ENCODE measurements at regions not wholly inside any gene's neighbourhood (a gene's known extent, or its start where the extent isn't known, plus 50 kb on each side); places are given as distances from the start of the nearest gene placed in this dataset.
A peak's percentile ranks its signal among the peaks of the same experiment; 100 is the strongest.
"Not testable (repeated sequence)": the region's sequence is repeated elsewhere in the genome, so short reads cannot be mapped to it uniquely, and the experiment has no call there.

DNA sequence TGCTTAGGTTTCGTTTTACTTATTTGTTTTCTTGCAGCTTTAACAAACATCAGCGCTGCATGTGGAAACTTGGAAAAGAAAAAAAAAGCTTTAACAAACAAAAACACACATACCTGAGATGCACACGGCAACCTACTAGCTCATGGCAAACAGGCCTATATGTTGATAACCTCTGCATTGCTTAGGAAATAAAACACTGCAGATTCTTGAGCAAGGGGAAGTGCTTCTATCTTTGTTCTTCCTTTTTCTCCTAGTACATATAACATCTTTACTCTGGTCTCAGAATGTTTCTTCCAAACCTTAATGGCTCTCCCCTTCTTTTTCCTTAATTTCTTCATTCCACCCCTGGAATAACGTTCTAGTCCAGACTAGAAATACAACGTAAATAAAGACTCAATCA lies 142.9 kb upstream of the NBPF9 start:
- not testable (repeated sequence) for H3K36me3 Mint-ChIP-seq (ENCODE audit: low read depth); H3K27ac Mint-ChIP-seq; H3K27me3 Mint-ChIP-seq; H3K9me3 Mint-ChIP-seq; H3K4me3 Mint-ChIP-seq; H3K4me1 Mint-ChIP-seq; ATAC-seq (replicated peaks)

DNA sequence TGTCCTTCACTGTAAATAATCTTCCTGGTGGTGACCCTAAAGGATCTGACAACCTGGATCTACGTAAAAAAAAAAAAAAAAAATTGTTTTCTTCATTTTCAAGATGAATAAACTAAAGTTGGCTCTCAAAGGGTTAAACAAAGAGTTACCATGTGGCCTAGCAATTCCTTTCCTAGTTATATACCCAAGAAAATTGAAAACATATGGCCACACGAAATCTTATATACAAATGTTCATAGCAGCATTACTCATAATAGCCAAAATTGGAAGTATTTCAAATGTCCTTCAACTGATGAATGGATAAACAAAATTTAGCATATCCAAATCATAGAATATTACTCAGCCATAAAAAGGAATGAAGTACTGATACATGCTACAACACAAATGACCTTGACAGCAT lies 145.3 kb upstream of the NBPF9 start:
- H3K27ac Mint-ChIP-seq, H3K9me3 Mint-ChIP-seq: not testable (repeated sequence)

DNA sequence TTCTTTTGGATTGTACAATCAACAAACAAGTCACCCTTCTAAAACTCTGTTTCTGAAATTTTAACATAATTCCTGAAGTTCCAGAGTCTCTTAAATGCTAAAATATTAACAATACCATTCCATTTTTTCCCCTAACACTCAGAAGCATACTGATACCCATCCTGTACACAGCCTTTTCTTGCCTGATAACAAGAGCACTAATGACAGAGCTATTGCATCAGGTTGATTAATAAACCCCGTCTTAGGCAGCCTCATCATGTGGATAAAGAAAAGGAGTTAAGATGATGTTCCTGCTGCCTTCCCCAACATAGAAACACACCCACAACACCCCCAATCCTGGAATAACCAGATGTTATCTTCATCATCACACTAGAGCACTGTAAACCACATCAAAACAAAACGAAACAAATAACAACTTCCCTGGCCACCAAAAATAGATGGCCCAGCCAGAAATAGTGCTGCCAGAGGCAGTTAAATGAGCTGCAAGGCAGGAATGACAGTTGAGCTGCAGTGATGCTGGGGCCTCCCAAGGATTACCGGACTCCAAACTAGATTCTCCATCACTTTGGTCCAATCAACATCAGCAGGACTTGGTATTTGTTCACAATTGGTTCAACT lies 146.6 kb upstream of the NBPF9 start:
- H3K27ac Mint-ChIP-seq; H3K9me3 Mint-ChIP-seq; H3K27me3 Mint-ChIP-seq; H3K36me3 Mint-ChIP-seq (ENCODE audit: low read depth); H3K4me1 Mint-ChIP-seq; ATAC-seq (replicated peaks); H3K4me3 Mint-ChIP-seq: not testable (repeated sequence)

More for the DNA sequence above, 145.3 kb upstream of the NBPF9 start:
- not testable (repeated sequence) for H3K36me3 Mint-ChIP-seq (ENCODE audit: low read depth); H3K27me3 Mint-ChIP-seq; H3K4me3 Mint-ChIP-seq; ATAC-seq (replicated peaks); H3K4me1 Mint-ChIP-seq

DNA sequence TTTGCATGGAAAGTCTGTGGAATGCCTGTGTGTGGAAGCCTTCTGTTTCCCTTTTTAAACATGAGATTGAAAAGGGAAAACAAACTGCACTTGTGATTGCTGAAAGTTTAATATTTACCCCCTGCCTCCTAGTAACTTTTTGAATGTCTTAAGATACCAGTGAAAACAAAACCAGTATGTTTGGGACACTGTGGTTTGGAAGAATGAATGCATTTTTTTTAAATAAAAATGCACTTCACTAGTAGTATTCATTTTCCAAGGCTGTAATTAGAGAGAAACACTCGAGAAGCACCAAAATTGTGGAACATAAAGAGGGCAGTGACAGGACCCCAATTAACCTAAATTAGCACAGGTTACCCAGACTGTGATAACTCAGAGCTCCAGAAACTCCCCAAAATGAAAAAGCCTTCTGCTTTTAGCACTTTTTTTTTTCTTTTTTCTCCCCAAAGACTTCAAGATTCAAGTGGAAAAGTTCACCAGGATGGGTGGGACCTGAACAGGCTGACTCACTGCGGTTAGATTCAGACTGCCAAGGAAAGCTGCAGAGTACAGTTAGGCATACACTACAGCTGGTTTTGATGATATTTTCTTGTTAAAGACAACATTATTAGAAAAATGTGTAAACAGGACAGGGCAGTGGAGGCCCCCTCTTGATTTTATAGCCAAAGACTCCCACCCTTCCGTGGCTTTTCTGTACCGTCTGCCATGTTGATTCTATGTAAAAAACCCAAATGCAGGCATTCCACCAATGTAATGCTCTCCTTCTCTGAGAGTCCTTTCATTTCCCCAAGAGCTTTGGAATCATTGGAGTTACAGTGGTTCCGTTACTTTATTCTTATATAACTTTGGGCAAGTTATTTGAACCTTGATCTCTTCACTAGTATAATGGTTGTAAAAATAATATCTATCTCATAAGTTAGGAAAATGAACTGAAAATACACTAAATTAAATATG lies 151.8 kb upstream of the NBPF9 start:
- ATAC-seq (replicated peaks); H3K27ac Mint-ChIP-seq; H3K4me3 Mint-ChIP-seq; H3K9me3 Mint-ChIP-seq; H3K36me3 Mint-ChIP-seq (ENCODE audit: low read depth); H3K27me3 Mint-ChIP-seq; H3K4me1 Mint-ChIP-seq: not testable (repeated sequence)

DNA sequence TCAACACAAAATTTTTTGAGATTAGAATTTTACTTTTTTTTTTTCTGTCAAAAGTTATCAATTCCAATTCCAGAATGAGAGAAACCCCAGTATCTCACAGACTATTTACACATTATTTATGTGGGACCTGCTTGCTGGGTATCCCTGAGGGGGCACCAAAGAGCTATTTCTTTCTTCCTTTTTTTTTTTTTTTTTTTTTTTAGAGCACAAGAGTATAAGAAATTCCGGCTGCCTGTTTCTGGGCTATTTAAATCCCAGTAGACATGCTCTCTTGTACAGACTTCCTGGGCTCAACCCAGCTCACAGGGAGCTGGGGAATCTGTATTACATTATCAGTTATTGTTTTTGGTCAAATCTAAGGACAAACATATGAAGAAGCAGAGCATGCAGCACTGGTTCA lies 156.9 kb upstream of the NBPF9 start:
- not testable (repeated sequence) for H3K36me3 Mint-ChIP-seq (ENCODE audit: low read depth); ATAC-seq (replicated peaks); H3K27ac Mint-ChIP-seq; H3K27me3 Mint-ChIP-seq; H3K4me1 Mint-ChIP-seq; H3K4me3 Mint-ChIP-seq; H3K9me3 Mint-ChIP-seq

DNA sequence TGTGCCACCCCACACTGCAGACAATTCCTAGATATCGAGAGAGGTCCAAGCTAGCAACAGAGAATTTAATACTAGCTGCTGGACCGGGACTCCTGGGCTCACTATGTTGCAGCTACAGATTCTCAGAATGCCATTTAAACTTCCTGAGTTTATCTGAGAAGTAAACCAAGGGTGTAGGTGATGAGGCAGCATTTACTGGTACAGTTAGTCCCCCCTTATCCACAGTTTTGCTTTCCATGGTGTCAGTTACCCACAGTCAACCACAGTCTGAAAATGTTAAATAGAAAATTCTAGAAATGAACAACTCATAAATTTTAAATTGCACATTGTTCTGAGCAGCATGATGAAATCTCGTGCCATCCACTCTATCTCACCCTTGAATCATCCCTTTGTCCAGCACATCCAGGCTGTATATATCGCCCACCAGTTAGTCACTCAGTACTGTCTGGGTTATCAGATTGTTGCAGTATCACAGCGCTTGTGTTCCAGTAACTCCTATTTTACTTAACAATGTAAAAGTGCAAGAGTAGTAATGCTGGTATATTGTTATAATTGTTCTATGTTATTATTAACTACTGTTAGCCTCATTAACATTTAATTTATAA lies 157.5 kb upstream of the NBPF9 start:
- not testable (repeated sequence) for H3K4me3 Mint-ChIP-seq; H3K27me3 Mint-ChIP-seq; H3K27ac Mint-ChIP-seq; H3K4me1 Mint-ChIP-seq; H3K9me3 Mint-ChIP-seq; H3K36me3 Mint-ChIP-seq (ENCODE audit: low read depth)
- peak; percentile 66 for ATAC-seq (replicated peaks)

DNA sequence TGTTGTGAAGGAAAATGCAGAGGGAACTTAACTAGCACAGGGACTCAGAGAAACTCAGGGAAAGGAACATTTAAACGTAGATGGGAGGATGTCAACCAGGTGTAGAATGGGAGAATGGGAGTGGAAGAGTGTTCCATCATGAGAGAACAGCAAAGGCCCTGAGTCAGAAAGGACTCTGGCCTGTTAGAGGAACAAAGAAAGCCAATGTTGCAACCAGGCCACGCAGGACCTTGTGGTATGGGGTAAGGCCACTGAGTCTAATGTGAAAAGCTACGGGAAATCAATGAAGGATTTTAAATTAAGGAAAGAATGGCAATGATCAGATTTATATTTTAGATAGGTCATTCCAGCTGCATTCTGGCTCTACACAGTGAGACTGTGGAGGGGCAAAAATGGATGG lies 163.9 kb upstream of the NBPF9 start:
- not testable (repeated sequence) for H3K36me3 Mint-ChIP-seq (ENCODE audit: low read depth); H3K27me3 Mint-ChIP-seq; H3K4me3 Mint-ChIP-seq

DNA sequence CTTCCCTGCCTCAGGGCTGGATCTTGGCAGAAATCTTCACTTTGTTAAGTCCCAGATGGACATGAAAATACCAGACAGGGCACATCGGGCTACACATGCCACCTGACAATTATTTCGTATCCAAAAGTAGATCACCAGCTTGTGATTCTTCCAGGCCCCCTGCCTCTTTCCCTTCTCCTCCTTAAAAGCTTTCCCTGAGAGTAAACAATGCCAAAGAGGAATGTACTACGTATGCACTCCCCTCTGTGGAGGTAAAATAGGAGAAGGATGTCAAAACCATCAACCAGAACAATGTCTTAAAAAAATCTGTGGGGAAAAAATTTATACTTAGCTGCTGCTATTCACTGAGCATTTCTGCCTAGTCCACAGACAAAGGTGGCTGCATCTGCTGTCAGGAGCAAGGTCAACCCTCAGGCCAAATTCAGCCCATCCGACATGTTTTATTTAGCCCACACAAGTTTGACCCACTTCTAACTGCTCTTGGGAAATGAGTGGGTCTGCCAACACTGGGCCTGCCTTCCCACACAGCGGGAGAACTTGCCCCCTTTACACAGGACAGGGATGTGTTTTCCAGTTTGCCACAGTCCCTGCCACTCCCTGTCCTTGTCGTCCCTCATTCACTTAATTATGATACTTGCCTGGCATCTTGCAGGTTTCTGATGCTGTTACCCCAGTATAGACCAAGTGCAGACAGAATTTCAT lies 165.8 kb upstream of the NBPF9 start:
- not testable (repeated sequence) for ATAC-seq (replicated peaks); H3K4me3 Mint-ChIP-seq; H3K27ac Mint-ChIP-seq; H3K36me3 Mint-ChIP-seq (ENCODE audit: low read depth); H3K27me3 Mint-ChIP-seq; H3K9me3 Mint-ChIP-seq; H3K4me1 Mint-ChIP-seq

More for the DNA sequence above, 163.9 kb upstream of the NBPF9 start:
- ATAC-seq (replicated peaks); H3K9me3 Mint-ChIP-seq; H3K4me1 Mint-ChIP-seq; H3K27ac Mint-ChIP-seq: not testable (repeated sequence)

DNA sequence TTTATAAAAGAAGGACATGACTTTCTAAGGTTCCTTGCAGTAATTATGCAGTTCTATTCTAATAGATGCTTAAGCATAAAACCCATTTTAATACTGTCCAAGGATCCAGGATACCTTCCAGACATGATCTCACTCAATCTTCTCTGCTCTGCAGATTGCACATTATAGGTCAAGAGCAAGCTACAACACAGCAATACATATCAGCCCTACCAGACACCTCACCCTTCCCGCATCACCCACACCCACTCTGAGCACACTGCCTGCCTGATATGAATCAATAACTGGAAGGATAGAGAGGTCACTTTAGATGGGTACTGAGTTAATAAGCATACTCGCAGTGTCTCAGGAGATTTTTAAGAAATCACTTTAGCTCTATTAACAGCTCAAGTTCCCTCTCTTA lies 166.5 kb upstream of the NBPF9 start:
- not testable (repeated sequence) for H3K4me3 Mint-ChIP-seq; H3K4me1 Mint-ChIP-seq; H3K9me3 Mint-ChIP-seq; ATAC-seq (replicated peaks); H3K27ac Mint-ChIP-seq; H3K27me3 Mint-ChIP-seq; H3K36me3 Mint-ChIP-seq (ENCODE audit: low read depth)

DNA sequence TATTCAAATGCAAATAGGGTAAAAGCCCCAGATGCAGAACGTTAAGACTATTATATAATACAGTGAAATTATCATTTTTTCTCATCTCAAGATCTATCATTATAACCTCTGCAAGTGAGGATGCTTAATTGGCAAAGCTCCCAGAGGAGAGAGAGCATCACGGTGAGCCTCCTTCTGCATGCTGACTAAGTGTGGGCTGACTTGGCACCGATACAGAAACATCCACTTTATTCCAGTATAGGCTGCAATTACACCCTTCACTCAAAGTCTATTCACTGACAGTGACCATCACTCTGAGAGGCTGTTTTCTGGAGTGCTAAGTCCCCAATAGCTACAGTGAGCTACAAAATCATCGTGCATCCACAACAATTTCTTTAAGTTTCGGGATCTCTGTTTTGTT lies 171.1 kb upstream of the NBPF9 start:
- not testable (repeated sequence) for H3K4me3 Mint-ChIP-seq; H3K4me1 Mint-ChIP-seq; H3K27ac Mint-ChIP-seq; H3K36me3 Mint-ChIP-seq (ENCODE audit: low read depth); H3K27me3 Mint-ChIP-seq; ATAC-seq (replicated peaks); H3K9me3 Mint-ChIP-seq

DNA sequence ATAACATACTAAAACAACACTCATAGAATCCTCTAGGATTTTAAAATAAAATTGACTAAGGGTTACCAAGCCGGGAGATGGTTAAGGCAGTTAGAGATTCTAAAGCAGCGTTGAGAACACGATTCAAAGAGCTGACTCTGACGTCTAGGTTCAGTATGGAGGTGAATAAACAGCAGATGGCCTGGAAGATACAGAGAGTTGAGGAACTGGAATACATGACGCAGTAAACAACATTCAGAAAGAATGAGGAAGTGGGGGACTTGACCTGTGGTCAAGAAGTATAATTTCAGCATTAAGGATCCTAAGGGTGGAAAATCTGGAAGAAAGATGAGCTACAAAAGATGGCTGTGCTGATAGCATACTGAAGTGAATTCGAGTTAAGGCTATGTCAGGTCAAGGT lies 172.5 kb upstream of the NBPF9 start:
- H3K4me3 Mint-ChIP-seq; H3K27ac Mint-ChIP-seq; H3K36me3 Mint-ChIP-seq (ENCODE audit: low read depth); H3K4me1 Mint-ChIP-seq; ATAC-seq (replicated peaks); H3K9me3 Mint-ChIP-seq; H3K27me3 Mint-ChIP-seq: not testable (repeated sequence)

DNA sequence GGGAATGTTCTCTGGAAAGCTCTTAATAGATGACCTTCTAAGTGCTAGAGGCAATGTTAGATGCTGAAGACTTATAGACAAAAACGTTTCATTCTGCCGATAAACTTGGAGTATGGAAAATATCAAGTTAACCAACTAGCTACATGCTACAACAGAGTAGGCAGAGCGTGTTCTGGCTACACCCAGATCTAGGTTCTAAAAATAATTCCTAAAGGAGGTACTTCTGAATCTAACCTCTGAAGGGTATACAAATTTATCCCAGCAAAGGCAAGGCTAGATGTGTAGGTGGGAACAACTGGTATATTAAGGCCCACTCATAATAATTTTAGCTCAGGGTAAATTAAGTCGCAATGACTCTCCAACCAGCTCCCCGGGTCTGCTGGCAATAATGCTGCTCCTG lies 173.1 kb upstream of the NBPF9 start:
- H3K27ac Mint-ChIP-seq; H3K27me3 Mint-ChIP-seq; H3K4me1 Mint-ChIP-seq; H3K36me3 Mint-ChIP-seq (ENCODE audit: low read depth); H3K9me3 Mint-ChIP-seq; ATAC-seq (replicated peaks); H3K4me3 Mint-ChIP-seq: not testable (repeated sequence)

DNA sequence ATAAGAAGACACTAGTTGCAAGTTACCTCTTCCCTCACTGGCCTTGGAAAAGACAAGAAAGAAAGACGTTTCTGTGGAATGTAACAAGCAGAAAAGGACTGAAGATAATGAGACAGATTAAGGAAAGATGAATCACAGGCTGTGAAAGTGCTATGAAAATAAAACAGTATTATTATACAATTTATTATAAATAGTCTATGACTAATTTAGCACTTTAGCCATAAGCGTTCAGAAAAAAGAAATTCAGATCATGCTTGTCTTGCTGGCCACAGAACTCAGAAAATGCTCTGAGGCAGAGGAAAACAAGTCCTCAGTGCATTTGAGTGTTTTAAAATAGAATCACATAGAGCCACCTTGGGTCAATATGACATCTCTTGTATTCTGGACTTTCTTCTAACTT lies 174.8 kb upstream of the NBPF9 start:
- H3K9me3 Mint-ChIP-seq; H3K4me3 Mint-ChIP-seq; H3K27me3 Mint-ChIP-seq; H3K36me3 Mint-ChIP-seq (ENCODE audit: low read depth); H3K27ac Mint-ChIP-seq; H3K4me1 Mint-ChIP-seq: not testable (repeated sequence)
- ATAC-seq (replicated peaks) = peak; percentile 16

DNA sequence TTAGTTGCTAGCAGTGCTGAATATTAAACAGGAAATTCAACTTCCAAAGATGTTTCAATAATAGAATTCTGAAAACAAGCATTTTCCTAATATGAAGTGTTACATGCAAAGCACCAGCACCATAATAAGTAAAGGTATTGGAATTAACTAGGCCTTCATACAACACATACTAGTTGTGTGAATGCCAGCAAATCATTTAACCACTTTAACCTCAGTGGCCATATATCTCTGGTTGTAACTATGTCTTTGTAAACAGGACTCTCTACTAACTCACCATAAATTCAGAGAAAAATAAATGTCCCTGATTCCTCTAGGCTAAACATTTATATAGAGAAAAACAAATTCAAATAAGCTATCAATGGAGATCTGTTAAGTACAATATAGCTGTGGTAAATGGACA lies 175.7 kb upstream of the NBPF9 start:
- not testable (repeated sequence) for H3K4me1 Mint-ChIP-seq; H3K27me3 Mint-ChIP-seq; H3K4me3 Mint-ChIP-seq; H3K9me3 Mint-ChIP-seq; H3K36me3 Mint-ChIP-seq (ENCODE audit: low read depth); H3K27ac Mint-ChIP-seq
- peak; percentile 29 for ATAC-seq (replicated peaks)

DNA sequence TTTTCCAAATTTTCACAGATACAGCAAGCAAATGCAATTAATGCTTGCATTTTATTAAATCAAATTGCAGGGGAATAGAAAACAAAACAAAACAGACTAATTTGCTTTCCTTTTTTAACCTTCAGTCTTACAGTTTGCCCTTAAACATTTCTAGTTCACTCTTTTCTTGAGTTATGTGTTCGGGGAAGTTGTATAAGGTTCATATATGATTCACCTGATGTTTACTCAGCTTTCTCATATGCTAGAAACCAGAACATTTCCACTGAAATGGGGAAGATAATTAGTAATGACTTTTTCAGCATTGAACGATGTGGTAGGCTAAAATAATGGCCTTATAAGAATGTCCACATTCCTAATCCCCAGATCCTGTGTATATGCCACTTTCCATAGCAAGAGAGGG lies 176.2 kb upstream of the NBPF9 start:
- H3K4me1 Mint-ChIP-seq; H3K27me3 Mint-ChIP-seq; H3K4me3 Mint-ChIP-seq; H3K27ac Mint-ChIP-seq; H3K9me3 Mint-ChIP-seq; H3K36me3 Mint-ChIP-seq (ENCODE audit: low read depth): not testable (repeated sequence)
- ATAC-seq (replicated peaks) = peak; percentile 59

Measured in activated T-helper 17 cell treated with anti-CD3 and anti-CD28 coated beads, Interleukin-2, amount 50 U/mL, for 72 hours (primary cell).